AG08396 (cell line): ENCODE measurements at regions not wholly inside any gene's neighbourhood (a gene's known extent, or its start where the extent isn't known, plus 50 kb on each side); places are given as distances from the start of the nearest gene placed in this dataset.

Source experiments
- DNase-seq: peaks from one replicate; pipeline ENCODE4 v3.0.0; 2012; ENCODE audit warnings: low spot score, mixed read lengths

GRCh38 chr5:73291873-73292272 is 118.9 kb downstream of the TMEM174 start:
- no peak for DNase-seq

- no peak for DNase-seq
These were observed 117.2 kb downstream of the TMEM174 start for GRCh38 chr5:73290242-73290641.

- DNase-seq = no peak
These were observed 116.1 kb downstream of the TMEM174 start for GRCh38 chr5:73288803-73289720.

- DNase-seq = no peak
These were observed 113.9 kb downstream of the TMEM174 start for GRCh38 chr5:73286896-73287295.

- DNase-seq = no peak
These were observed 112.0 kb downstream of the TMEM174 start for GRCh38 chr5:73284985-73285384.

- no peak for DNase-seq
These were observed 111.3 kb downstream of the TMEM174 start for GRCh38 chr5:73284220-73284795.

GRCh38 chr5:73282923-73283322 is 109.9 kb downstream of the TMEM174 start:
- DNase-seq = no peak

- DNase-seq = no peak
These were observed 109.4 kb downstream of the TMEM174 start for GRCh38 chr5:73282383-73282782.

GRCh38 chr5:73280821-73281746 is 108.1 kb downstream of the TMEM174 start:
- no peak for DNase-seq

- no peak for DNase-seq
These were observed 107.4 kb downstream of the TMEM174 start for GRCh38 chr5:73280386-73280785.

- no peak for DNase-seq
These were observed 106.8 kb downstream of the TMEM174 start for GRCh38 chr5:73279805-73280204.

- DNase-seq = no peak
These were observed 105.7 kb downstream of the TMEM174 start for GRCh38 chr5:73278693-73279092.

GRCh38 chr5:73274881-73275663 is 102.1 kb downstream of the TMEM174 start:
- no peak for DNase-seq

- DNase-seq = no peak
These were observed 101.1 kb downstream of the TMEM174 start for GRCh38 chr5:73274121-73274520.

- no peak for DNase-seq
These were observed 100.5 kb downstream of the TMEM174 start for GRCh38 chr5:73273379-73274050.

GRCh38 chr5:73272351-73272750 is 99.4 kb downstream of the TMEM174 start:
- no peak for DNase-seq

- DNase-seq = no peak
These were observed 95.8 kb downstream of the TMEM174 start for GRCh38 chr5:73268826-73269225.

GRCh38 chr5:73267766-73268435 is 94.9 kb downstream of the TMEM174 start:
- DNase-seq = no peak

GRCh38 chr5:73266925-73267765 is 94.2 kb downstream of the TMEM174 start:
- peak; percentile 56 for DNase-seq
